Effector memory CD4-positive, alpha-beta T cell (primary cell): ENCODE measurements at regions not wholly inside any gene's neighbourhood (a gene's known extent, or its start where the extent isn't known, plus 50 kb on each side); places are given as distances from the start of the nearest gene placed in this dataset.

Source experiments
- DNase-seq, 3 donors: peaks; one replicate each; pipeline ENCODE4 v3.0.0-alpha.2; 2020
- H3K27ac ChIP-seq: 2 replicates; pipeline ENCODE4 v1.7.0; 2013; ENCODE audit warnings: mild to moderate bottlenecking, low read length, moderate library complexity; ENCODE audit not compliant: insufficient read depth, poor library complexity, severe bottlenecking
- H3K27me3 ChIP-seq: replicated peaks from 2 replicates; pipeline ENCODE4 v1.7.0; 2013; ENCODE audit warnings: mild to moderate bottlenecking, low read length; ENCODE audit not compliant: insufficient read depth, control insufficient read depth, poor library complexity, severe bottlenecking
- H3K36me3 ChIP-seq: 2 replicates; pipeline ENCODE4 v1.7.0; 2013; ENCODE audit warnings: mild to moderate bottlenecking, low read length, moderate library complexity; ENCODE audit not compliant: control insufficient read depth, insufficient read depth
- H3K4me1 ChIP-seq: 2 replicates; pipeline ENCODE4 v1.7.0; 2013; ENCODE audit warnings: low read length, mild to moderate bottlenecking; ENCODE audit not compliant: control insufficient read depth, insufficient read depth, poor library complexity, severe bottlenecking
- H3K4me3 ChIP-seq: 2 replicates; pipeline ENCODE4 v1.7.0; 2013; ENCODE audit warnings: low read length, low read depth, mild to moderate bottlenecking; ENCODE audit not compliant: insufficient read depth, poor library complexity, severe bottlenecking
- H3K9me3 ChIP-seq: 2 replicates; pipeline ENCODE4 v1.7.0; 2013; ENCODE audit warnings: mild to moderate bottlenecking, low read length, moderate library complexity; ENCODE audit not compliant: control insufficient read depth

- Histone ChIP-seq H3K27ac (no peak overlapping the region), H3K36me3 (no peaks in the 10 kb centered on the region), H3K4me3 (no peak overlapping the region), H3K9me3 (no peaks in the 10 kb centered on the region), H3K4me1 (no peaks in the 10 kb centered on the region), H3K27me3 (no peaks in the 10 kb centered on the region)
- DNase-seq: no peak
These were observed 211.6 kb upstream of the TBL1X start for GRCh38 chrX:9253211-9253610.

GRCh38 chrX:9257718-9258420 lies 207.0 kb upstream of the TBL1X start:
- no peak for DNase-seq
- no peak overlapping the region for H3K4me3 ChIP-seq
- H3K36me3 ChIP-seq: no peaks in the 10 kb centered on the region
- H3K4me1 ChIP-seq: no peaks in the 10 kb centered on the region
- no peaks in the 10 kb centered on the region for H3K9me3 ChIP-seq
- H3K27me3 ChIP-seq: no peaks in the 10 kb centered on the region
- no peak overlapping the region for H3K27ac ChIP-seq

GRCh38 chrX:9258421-9259104 lies 206.3 kb upstream of the TBL1X start:
- Histone ChIP-seq H3K4me1 (no peaks in the 10 kb centered on the region), H3K4me3 (no peak overlapping the region), H3K36me3 (no peaks in the 10 kb centered on the region), H3K9me3 (no peaks in the 10 kb centered on the region), H3K27ac (no peak overlapping the region), H3K27me3 (no peaks in the 10 kb centered on the region)
- DNase-seq: no peak

- no peaks in the 10 kb centered on the region for H3K36me3 ChIP-seq
- H3K9me3 ChIP-seq: no peaks in the 10 kb centered on the region
- no peak overlapping the region for H3K27ac ChIP-seq
- H3K27me3 ChIP-seq: no peaks in the 10 kb centered on the region
- H3K4me3 ChIP-seq: no peak overlapping the region
- no peaks in the 10 kb centered on the region for H3K4me1 ChIP-seq
- DNase-seq: no peak
These were observed 204.3 kb upstream of the TBL1X start for GRCh38 chrX:9260603-9261002.

GRCh38 chrX:9267415-9267814 lies 197.4 kb upstream of the TBL1X start:
- Histone ChIP-seq H3K27me3 (no peaks in the 10 kb centered on the region), H3K36me3 (no peaks in the 10 kb centered on the region), H3K27ac (no peak overlapping the region), H3K4me1 (no peaks in the 10 kb centered on the region), H3K9me3 (no peaks in the 10 kb centered on the region), H3K4me3 (no peak overlapping the region)
- no peak for DNase-seq

- Histone ChIP-seq H3K27ac (no peak overlapping the region), H3K4me1 (no peaks in the 10 kb centered on the region), H3K27me3 (no peaks in the 10 kb centered on the region), H3K36me3 (no peaks in the 10 kb centered on the region), H3K9me3 (no peaks in the 10 kb centered on the region), H3K4me3 (no peak overlapping the region)
- no peak for DNase-seq
These were observed 195.7 kb upstream of the TBL1X start for GRCh38 chrX:9269134-9269533.

- H3K4me3 ChIP-seq: no peak overlapping the region
- no peaks in the 10 kb centered on the region for H3K36me3 ChIP-seq
- H3K27ac ChIP-seq: no peak overlapping the region
- no peaks in the 10 kb centered on the region for H3K27me3 ChIP-seq
- no peaks in the 10 kb centered on the region for H3K4me1 ChIP-seq
- H3K9me3 ChIP-seq: no peaks in the 10 kb centered on the region
- no peak for DNase-seq
These were observed 192.9 kb upstream of the TBL1X start for GRCh38 chrX:9271789-9272525.

GRCh38 chrX:9273744-9274143 lies 191.1 kb upstream of the TBL1X start:
- H3K4me3 ChIP-seq: no peak overlapping the region
- no peaks in the 10 kb centered on the region for H3K9me3 ChIP-seq
- H3K27ac ChIP-seq: no peak overlapping the region
- no peak for DNase-seq
- H3K27me3 ChIP-seq: no peaks in the 10 kb centered on the region
- no peaks in the 10 kb centered on the region for H3K4me1 ChIP-seq
- no peaks in the 10 kb centered on the region for H3K36me3 ChIP-seq

- Histone ChIP-seq H3K4me1 (peaks cover 3% of the 10 kb centered on the region), H3K9me3 (no peaks in the 10 kb centered on the region), H3K4me3 (no peak overlapping the region), H3K27ac (no peak overlapping the region), H3K36me3 (no peaks in the 10 kb centered on the region), H3K27me3 (no peaks in the 10 kb centered on the region)
- no peak for DNase-seq
These were observed 186.2 kb upstream of the TBL1X start for GRCh38 chrX:9278475-9279233.
